ENCODE measurements at regions not wholly inside any gene's neighbourhood (a gene's known extent, or its start where the extent isn't known, plus 50 kb on each side); places are given as distances from the start of the nearest gene placed in this dataset.

GRCh38 chr6:112743323-112743722, 396.2 kb downstream of the RFPL4B start:
- TF ChIP-seq, protein P1, sequence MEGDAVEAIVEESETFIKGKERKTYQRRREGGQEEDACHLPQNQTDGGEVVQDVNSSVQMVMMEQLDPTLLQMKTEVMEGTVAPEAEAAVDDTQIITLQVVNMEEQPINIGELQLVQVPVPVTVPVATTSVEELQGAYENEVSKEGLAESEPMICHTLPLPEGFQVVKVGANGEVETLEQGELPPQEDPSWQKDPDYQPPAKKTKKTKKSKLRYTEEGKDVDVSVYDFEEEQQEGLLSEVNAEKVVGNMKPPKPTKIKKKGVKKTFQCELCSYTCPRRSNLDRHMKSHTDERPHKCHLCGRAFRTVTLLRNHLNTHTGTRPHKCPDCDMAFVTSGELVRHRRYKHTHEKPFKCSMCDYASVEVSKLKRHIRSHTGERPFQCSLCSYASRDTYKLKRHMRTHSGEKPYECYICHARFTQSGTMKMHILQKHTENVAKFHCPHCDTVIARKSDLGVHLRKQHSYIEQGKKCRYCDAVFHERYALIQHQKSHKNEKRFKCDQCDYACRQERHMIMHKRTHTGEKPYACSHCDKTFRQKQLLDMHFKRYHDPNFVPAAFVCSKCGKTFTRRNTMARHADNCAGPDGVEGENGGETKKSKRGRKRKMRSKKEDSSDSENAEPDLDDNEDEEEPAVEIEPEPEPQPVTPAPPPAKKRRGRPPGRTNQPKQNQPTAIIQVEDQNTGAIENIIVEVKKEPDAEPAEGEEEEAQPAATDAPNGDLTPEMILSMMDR (IDR thresholded peaks at IDR 0.05; ENCODE audit: low read depth, low read length, missing control alignments) = no peak
- Histone ChIP-seq H3K36me3 (replicated peaks) (no peaks in the 10 kb centered on the region), H3K4me3 (ENCODE audit: low read depth, low read length) (no peak overlapping the region), H3K27ac (no peak overlapping the region), H3K27me3 (replicated peaks) (no peaks in the 10 kb centered on the region)
- no peak for DNase-seq
- in situ Hi-C loops (cut with HindIII; ENCODE audit: low pct_ligation_motif_present, low sequenced_read_pairs) = no loop called here

DNA sequence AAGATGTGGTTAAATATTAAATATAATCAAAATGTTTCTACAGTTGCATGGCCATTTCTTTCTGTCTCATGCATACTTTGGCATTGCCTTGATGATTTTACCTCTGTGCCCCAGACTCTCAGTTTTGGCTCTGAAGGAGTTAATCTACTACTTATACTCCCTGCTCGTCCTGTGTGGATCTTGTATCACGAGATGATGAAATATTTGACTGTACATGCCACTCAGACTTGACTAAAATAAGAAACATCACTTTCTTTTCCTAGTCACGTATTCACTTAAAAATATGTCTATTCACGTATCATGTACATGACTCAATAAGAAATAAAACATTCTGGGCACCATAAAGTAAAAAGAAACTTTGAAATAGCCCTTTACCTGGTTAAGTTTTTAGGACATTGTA, 397.7 kb downstream of the RFPL4B start:
- Histone ChIP-seq H3K27ac (no peak overlapping the region), H3K36me3 (replicated peaks) (no peaks in the 10 kb centered on the region), H3K27me3 (replicated peaks) (no peaks in the 10 kb centered on the region), H3K4me3 (ENCODE audit: low read depth, low read length) (no peak overlapping the region)
- TF ChIP-seq, protein P1 (IDR thresholded peaks at IDR 0.05; ENCODE audit: low read depth, low read length, missing control alignments) = no peak
- in situ Hi-C loops (cut with HindIII; ENCODE audit: low pct_ligation_motif_present, low sequenced_read_pairs) = no loop called here
- DNase-seq = no peak

GRCh38 chr6:112745765-112746164, 398.6 kb downstream of the RFPL4B start:
- H3K36me3 ChIP-seq (replicated peaks) = no peaks in the 10 kb centered on the region
- H3K27ac ChIP-seq = no peak overlapping the region
- in situ Hi-C loops (cut with HindIII; ENCODE audit: low pct_ligation_motif_present, low sequenced_read_pairs) = no loop called here
- TF ChIP-seq, protein P1 (IDR thresholded peaks at IDR 0.05; ENCODE audit: low read depth, low read length, missing control alignments) = no peak
- H3K4me3 ChIP-seq (ENCODE audit: low read depth, low read length) = no peak overlapping the region
- DNase-seq = no peak
- no peaks in the 10 kb centered on the region for H3K27me3 ChIP-seq (replicated peaks)

- H3K27me3 ChIP-seq (replicated peaks) = no peaks in the 10 kb centered on the region
- H3K36me3 ChIP-seq (replicated peaks) = no peaks in the 10 kb centered on the region
- no peak overlapping the region for H3K4me3 ChIP-seq (ENCODE audit: low read depth, low read length)
- TF ChIP-seq, protein P1 (IDR thresholded peaks at IDR 0.05; ENCODE audit: low read depth, low read length, missing control alignments) = no peak
- in situ Hi-C loops (cut with HindIII; ENCODE audit: low pct_ligation_motif_present, low sequenced_read_pairs) = no loop called here
- DNase-seq = no peak
- no peak overlapping the region for H3K27ac ChIP-seq
Observed at GRCh38 chr6:112749673-112750072, 402.5 kb downstream of the RFPL4B start.

GRCh38 chr6:112752305-112752704, 405.2 kb downstream of the RFPL4B start:
- no peak for DNase-seq
- Histone ChIP-seq H3K4me3 (ENCODE audit: low read depth, low read length) (no peak overlapping the region), H3K27me3 (replicated peaks) (no peaks in the 10 kb centered on the region), H3K27ac (no peak overlapping the region), H3K36me3 (replicated peaks) (no peaks in the 10 kb centered on the region)
- TF ChIP-seq, protein P1 (IDR thresholded peaks at IDR 0.05; ENCODE audit: low read depth, low read length, missing control alignments) = no peak
- in situ Hi-C loops (cut with HindIII; ENCODE audit: low pct_ligation_motif_present, low sequenced_read_pairs) = no loop called here

DNA sequence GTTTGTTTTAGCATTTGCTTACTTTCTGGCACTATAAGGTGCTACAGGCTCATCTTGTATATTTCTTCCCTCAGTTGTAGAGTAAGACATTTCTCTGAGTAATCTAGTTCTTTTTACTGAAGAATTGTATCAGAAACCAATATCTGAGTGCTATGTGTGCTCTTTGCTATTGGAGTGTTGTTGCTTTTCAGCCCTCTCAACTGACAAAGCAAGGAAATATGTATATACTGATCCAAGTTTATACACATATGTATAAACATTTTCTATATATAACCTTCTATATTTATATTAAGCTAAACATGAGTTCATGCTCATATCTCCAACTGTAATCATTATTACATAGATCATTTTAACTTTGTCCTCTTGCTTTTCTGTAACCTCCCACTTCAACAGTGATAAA, 405.7 kb downstream of the RFPL4B start:
- TF ChIP-seq, protein P1 (IDR thresholded peaks at IDR 0.05; ENCODE audit: low read depth, low read length, missing control alignments) = no peak
- no peak for DNase-seq
- Histone ChIP-seq H3K36me3 (replicated peaks) (no peaks in the 10 kb centered on the region), H3K4me3 (ENCODE audit: low read depth, low read length) (no peak overlapping the region), H3K27ac (no peak overlapping the region), H3K27me3 (replicated peaks) (no peaks in the 10 kb centered on the region)
- in situ Hi-C loops (cut with HindIII; ENCODE audit: low pct_ligation_motif_present, low sequenced_read_pairs) = no loop called here
